A673 (cell line): ENCODE measurements at regions not wholly inside any gene's neighbourhood (a gene's known extent, or its start where the extent isn't known, plus 50 kb on each side); places are given as distances from the start of the nearest gene placed in this dataset.

Experiments
- EZH2 ChIP-seq: fragments of 200-600 bp; sonication (generic); IDR thresholded peaks from 2 replicates; pipeline ENCODE4 v1.6.1; 2017; ENCODE audit warnings: borderline replicate concordance, low read depth, mild to moderate bottlenecking, mixed read lengths, antibody characterized with exemption, low read length; ENCODE audit not compliant: poor library complexity, severe bottlenecking
- TF ChIP-seq, protein P1 (sequence below): fragments of 300-800, 200-600 bp; sonication (generic); conservative IDR thresholded peaks from 2 replicates; pipeline ENCODE4 v1.5.1; 2017; ENCODE audit warnings: low read depth, mild to moderate bottlenecking, antibody characterized with exemption, low read length, moderate library complexity, mixed read lengths

DNA sequence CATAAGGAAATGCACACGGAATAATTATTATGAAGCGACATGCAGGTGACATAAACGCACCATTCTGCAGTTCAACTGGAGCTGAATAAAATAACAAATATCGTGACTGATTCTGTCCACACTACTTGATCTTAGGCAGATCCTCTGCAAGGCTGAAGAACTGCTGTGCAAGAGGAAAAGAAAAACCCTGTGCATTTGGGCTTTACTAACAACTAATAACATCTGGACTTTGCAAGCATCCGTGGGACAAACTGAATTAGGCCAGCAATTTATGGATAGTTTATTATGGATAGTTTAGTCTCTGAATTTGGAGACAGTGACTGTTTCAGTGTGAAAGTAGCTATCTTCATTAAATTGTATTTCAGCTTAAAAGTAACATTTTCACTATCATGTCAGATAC, 309.4 kb downstream of the SFMBT2 start:
- TF ChIP-seq, protein P1, sequence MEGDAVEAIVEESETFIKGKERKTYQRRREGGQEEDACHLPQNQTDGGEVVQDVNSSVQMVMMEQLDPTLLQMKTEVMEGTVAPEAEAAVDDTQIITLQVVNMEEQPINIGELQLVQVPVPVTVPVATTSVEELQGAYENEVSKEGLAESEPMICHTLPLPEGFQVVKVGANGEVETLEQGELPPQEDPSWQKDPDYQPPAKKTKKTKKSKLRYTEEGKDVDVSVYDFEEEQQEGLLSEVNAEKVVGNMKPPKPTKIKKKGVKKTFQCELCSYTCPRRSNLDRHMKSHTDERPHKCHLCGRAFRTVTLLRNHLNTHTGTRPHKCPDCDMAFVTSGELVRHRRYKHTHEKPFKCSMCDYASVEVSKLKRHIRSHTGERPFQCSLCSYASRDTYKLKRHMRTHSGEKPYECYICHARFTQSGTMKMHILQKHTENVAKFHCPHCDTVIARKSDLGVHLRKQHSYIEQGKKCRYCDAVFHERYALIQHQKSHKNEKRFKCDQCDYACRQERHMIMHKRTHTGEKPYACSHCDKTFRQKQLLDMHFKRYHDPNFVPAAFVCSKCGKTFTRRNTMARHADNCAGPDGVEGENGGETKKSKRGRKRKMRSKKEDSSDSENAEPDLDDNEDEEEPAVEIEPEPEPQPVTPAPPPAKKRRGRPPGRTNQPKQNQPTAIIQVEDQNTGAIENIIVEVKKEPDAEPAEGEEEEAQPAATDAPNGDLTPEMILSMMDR = no peak
- TF ChIP-seq EZH2 = no peak
